A673 (cell line): ENCODE measurements at regions not wholly inside any gene's neighbourhood (a gene's known extent, or its start where the extent isn't known, plus 50 kb on each side); places are given as distances from the start of the nearest gene placed in this dataset.

ENCODE experiments used
- BruUV-seq: library from RNA; stranded (reverse); fragments of 400-500 nt; replicated peaks from 2 replicates; lab custom pipeline; 2021; lab: Mats Ljungman, UMichigan
- CTCF ChIA-PET: fragments of 300-600 bp; sonication (Branson Sonifier 250); formaldehyde crosslinking; loops from one replicate; lab custom pipeline; 2022; ENCODE audit warnings: antibody characterized with exemption; lab: Charles Lee
- POLR2A ChIA-PET: fragments of 300-600 bp; sonication (Branson Sonifier 250); formaldehyde crosslinking; loops from one replicate; lab custom pipeline; 2022; ENCODE audit warnings: antibody characterized with exemption; ENCODE audit not compliant: low non-redundant PET; lab: Charles Lee
- DNase-seq: peaks from one replicate; pipeline ENCODE4 v3.0.0-alpha.2; 2015; ENCODE audit warnings: low spot score
- H3K27ac ChIP-seq: fragments of 200-600 bp; sonication (generic); 2 replicates; pipeline ENCODE4 v1.5.1; 2016; ENCODE audit warnings: mixed run types, low read depth, mild to moderate bottlenecking, mixed read lengths, antibody characterized with exemption, low read length; ENCODE audit not compliant: poor library complexity, severe bottlenecking
- H3K27me3 ChIP-seq: fragments of 200-600 bp; sonication (generic); replicated peaks from 2 replicates; pipeline ENCODE4 v1.6.1; 2017; ENCODE audit warnings: mixed run types, low read depth, mild to moderate bottlenecking, mixed read lengths, antibody characterized with exemption, low read length; ENCODE audit not compliant: insufficient read depth, poor library complexity
- H3K36me3 ChIP-seq: fragments of 200-600 bp; sonication (generic); 2 replicates; pipeline ENCODE4 v1.6.1; 2016; ENCODE audit warnings: mixed run types, mild to moderate bottlenecking, mixed read lengths, antibody characterized with exemption, low read length; ENCODE audit not compliant: insufficient read depth, poor library complexity, severe bottlenecking
- H3K4me1 ChIP-seq: fragments of 200-600 bp; sonication (generic); 2 replicates; pipeline ENCODE4 v1.6.1; 2017; ENCODE audit warnings: mixed run types, mild to moderate bottlenecking, mixed read lengths, antibody characterized with exemption, low read length; ENCODE audit not compliant: insufficient read depth, poor library complexity, severe bottlenecking
- H3K4me3 ChIP-seq: fragments of 200-600 bp; sonication (generic); 2 replicates; pipeline ENCODE4 v1.5.1; 2016; ENCODE audit warnings: low read depth, mixed run types, mild to moderate bottlenecking, mixed read lengths, low read length; ENCODE audit not compliant: poor library complexity, severe bottlenecking
- H3K9me3 ChIP-seq: fragments of 200-600 bp; sonication (generic); 2 replicates; pipeline ENCODE4 v1.6.1; 2016; ENCODE audit warnings: mixed run types, low read depth, mild to moderate bottlenecking, mixed read lengths, antibody characterized with exemption, low read length; ENCODE audit not compliant: poor library complexity, severe bottlenecking
- CTCF ChIP-seq: fragments of 300-800, 200-600 bp; sonication (generic); conservative IDR thresholded peaks from 2 replicates; pipeline ENCODE4 v1.5.1; 2017; ENCODE audit warnings: low read depth, mild to moderate bottlenecking, antibody characterized with exemption, low read length, moderate library complexity, mixed read lengths
- EZH2 ChIP-seq: fragments of 200-600 bp; sonication (generic); IDR thresholded peaks from 2 replicates; pipeline ENCODE4 v1.6.1; 2017; ENCODE audit warnings: borderline replicate concordance, low read depth, mild to moderate bottlenecking, mixed read lengths, antibody characterized with exemption, low read length; ENCODE audit not compliant: poor library complexity, severe bottlenecking
- intact Hi-C: fragments of 100-400 bp; cut with micrococcal nuclease; formaldehyde crosslinking; loops from one replicate; pipeline ENCODE4 v1.10.0; 2022; ENCODE audit not compliant: unreplicated experiment

GRCh38 chr5:156272139-156272538 is 54.8 kb upstream of the SGCD start:
- Histone ChIP-seq H3K36me3 (no peaks in the 10 kb centered on the region), H3K9me3 (no peaks in the 10 kb centered on the region), H3K4me3 (no peak overlapping the region), H3K27me3 (no peaks in the 10 kb centered on the region), H3K4me1 (no peaks in the 10 kb centered on the region), H3K27ac (no peak overlapping the region)
- no peak for DNase-seq
- ChIA-PET POLR2A (no interaction called here), CTCF (no interaction called here)
- no TSS peak for BruUV-seq
- TF ChIP-seq CTCF, result no peak
- no peak for TF ChIP-seq EZH2
- intact Hi-C loops, result no loop called here

GRCh38 chr5:156273325-156273724 is 53.6 kb upstream of the SGCD start:
- no peak for TF ChIP-seq EZH2
- TF ChIP-seq CTCF, result no peak
- ChIA-PET POLR2A (no interaction called here), CTCF (no interaction called here)
- no peak for DNase-seq
- Histone ChIP-seq H3K36me3 (no peaks in the 10 kb centered on the region), H3K27me3 (no peaks in the 10 kb centered on the region), H3K9me3 (no peaks in the 10 kb centered on the region), H3K4me3 (no peak overlapping the region), H3K4me1 (no peaks in the 10 kb centered on the region), H3K27ac (no peak overlapping the region)
- no TSS peak for BruUV-seq
- intact Hi-C loops, result no loop called here

- BruUV-seq, result no TSS peak
- TF ChIP-seq EZH2 (no peak), CTCF (no peak)
- intact Hi-C loops, result no loop called here
- Histone ChIP-seq H3K4me3 (no peak overlapping the region), H3K27ac (no peak overlapping the region), H3K9me3 (no peaks in the 10 kb centered on the region), H3K36me3 (no peaks in the 10 kb centered on the region), H3K4me1 (no peaks in the 10 kb centered on the region), H3K27me3 (no peaks in the 10 kb centered on the region)
- ChIA-PET POLR2A (no interaction called here), CTCF (no interaction called here)
- no peak for DNase-seq
These were observed 52.5 kb upstream of the SGCD start for GRCh38 chr5:156274453-156274852.
